NB4 (cell line): ENCODE measurements at regions not wholly inside any gene's neighbourhood (a gene's known extent, or its start where the extent isn't known, plus 50 kb on each side); places are given as distances from the start of the nearest gene placed in this dataset.

Source experiments
- DNase-seq: peaks from one replicate; pipeline ENCODE4 v3.0.0; 2010; ENCODE audit warnings: low read depth
- H3K4me3 ChIP-seq: one replicate; pipeline ENCODE4 v1.5.1; 2011; ENCODE audit warnings: mild to moderate bottlenecking, low read depth, low read length, moderate library complexity
- MYC ChIP-seq: IDR thresholded peaks from 2 replicates; pipeline ENCODE4 v1.6.1; 2011; ENCODE audit warnings: low read depth, low read length
- POLR2A ChIP-seq: IDR thresholded peaks from 2 replicates; pipeline ENCODE4 v1.6.1; 2011; ENCODE audit warnings: mild to moderate bottlenecking; ENCODE audit not compliant: insufficient read length; ENCODE audit errors: extremely low read depth
- TF ChIP-seq, protein P1 (sequence below): IDR thresholded peaks from one replicate; pipeline ENCODE4 v1.5.1; 2012; ENCODE audit warnings: low read depth, low read length
- TF ChIP-seq, protein P2 (sequence below): IDR thresholded peaks from 2 replicates; pipeline ENCODE4 v1.6.1; 2011; ENCODE audit warnings: low read depth, low read length

DNA sequence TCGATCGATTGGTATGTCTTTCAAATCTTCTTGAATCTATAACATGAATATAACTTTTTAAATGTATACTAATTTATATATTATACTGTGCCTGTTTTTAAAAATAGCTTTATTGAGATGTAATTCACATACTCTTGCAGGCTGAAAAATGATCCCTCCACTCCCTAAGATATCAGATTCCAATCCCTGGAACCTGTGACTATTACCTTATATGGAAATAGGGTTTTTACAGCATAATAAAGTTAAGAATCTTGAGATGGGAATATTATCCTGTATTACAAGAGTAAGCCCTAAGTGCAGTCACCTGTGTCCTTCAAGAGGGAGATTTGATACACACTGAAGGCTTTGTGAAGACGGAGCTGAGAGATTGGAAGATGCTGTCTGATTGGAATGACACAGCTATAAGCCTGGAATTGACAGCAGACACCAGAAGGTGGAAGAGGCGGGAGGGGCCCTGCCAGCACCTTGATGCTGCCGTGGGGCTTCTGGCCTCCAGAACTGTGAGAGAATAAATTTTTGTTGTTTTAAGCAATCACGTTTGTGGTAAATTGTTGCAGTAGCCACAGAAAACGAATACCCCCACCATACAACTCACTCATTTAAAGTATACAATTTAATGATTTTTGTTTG lies 161.3 kb downstream of the RMI1 start:
- no peak for DNase-seq
- TF ChIP-seq, protein P1, sequence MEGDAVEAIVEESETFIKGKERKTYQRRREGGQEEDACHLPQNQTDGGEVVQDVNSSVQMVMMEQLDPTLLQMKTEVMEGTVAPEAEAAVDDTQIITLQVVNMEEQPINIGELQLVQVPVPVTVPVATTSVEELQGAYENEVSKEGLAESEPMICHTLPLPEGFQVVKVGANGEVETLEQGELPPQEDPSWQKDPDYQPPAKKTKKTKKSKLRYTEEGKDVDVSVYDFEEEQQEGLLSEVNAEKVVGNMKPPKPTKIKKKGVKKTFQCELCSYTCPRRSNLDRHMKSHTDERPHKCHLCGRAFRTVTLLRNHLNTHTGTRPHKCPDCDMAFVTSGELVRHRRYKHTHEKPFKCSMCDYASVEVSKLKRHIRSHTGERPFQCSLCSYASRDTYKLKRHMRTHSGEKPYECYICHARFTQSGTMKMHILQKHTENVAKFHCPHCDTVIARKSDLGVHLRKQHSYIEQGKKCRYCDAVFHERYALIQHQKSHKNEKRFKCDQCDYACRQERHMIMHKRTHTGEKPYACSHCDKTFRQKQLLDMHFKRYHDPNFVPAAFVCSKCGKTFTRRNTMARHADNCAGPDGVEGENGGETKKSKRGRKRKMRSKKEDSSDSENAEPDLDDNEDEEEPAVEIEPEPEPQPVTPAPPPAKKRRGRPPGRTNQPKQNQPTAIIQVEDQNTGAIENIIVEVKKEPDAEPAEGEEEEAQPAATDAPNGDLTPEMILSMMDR: no peak
- no peak for TF ChIP-seq POLR2A
- TF ChIP-seq, protein P2, sequence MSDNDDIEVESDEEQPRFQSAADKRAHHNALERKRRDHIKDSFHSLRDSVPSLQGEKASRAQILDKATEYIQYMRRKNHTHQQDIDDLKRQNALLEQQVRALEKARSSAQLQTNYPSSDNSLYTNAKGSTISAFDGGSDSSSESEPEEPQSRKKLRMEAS: no peak
- no peak for TF ChIP-seq MYC
- H3K4me3 ChIP-seq: no peak overlapping the region

DNA sequence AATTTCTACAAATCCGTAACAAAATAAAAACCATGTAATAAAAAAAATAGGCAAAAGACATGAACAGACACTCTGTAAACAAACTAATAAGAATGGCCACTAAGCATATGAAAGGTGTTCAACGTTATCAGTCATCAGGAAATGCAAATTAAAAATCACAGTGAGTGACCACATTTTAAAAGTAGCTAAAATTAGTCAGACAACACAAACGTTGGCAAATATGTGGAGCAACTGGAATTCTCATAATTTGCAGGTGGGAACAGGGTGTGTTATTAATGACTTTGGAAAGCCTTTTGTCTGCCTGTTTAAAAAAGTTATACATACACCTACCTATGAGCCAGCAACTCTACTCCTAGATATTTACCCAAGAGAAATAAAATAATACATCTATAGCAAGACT lies 164.4 kb downstream of the RMI1 start:
- no peak for DNase-seq
- TF ChIP-seq POLR2A: no peak
- TF ChIP-seq, protein P2: no peak
- TF ChIP-seq, protein P1: no peak
- TF ChIP-seq MYC: no peak
- no peak overlapping the region for H3K4me3 ChIP-seq

DNA sequence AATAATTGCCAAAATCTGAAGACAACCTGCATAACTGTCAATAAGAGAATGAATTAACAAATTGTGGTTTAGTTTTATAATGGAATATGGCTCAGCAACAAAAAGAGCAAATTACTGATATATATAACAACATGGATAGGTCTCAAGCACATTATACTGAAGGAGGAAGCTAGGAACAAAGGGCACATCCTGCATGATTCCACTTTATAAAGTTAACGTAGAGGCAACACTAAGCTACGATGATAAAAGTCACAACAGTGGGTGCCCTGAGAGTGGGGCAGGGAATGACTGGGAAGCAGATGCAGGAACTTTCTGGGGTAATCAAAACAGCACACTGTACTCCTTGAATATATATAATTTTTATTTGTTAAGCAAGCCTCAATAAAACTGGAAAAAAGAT lies 165.2 kb downstream of the RMI1 start:
- H3K4me3 ChIP-seq: no peak overlapping the region
- TF ChIP-seq POLR2A (no peak), MYC (no peak)
- TF ChIP-seq, protein P2: no peak
- TF ChIP-seq, protein P1: no peak

DNA sequence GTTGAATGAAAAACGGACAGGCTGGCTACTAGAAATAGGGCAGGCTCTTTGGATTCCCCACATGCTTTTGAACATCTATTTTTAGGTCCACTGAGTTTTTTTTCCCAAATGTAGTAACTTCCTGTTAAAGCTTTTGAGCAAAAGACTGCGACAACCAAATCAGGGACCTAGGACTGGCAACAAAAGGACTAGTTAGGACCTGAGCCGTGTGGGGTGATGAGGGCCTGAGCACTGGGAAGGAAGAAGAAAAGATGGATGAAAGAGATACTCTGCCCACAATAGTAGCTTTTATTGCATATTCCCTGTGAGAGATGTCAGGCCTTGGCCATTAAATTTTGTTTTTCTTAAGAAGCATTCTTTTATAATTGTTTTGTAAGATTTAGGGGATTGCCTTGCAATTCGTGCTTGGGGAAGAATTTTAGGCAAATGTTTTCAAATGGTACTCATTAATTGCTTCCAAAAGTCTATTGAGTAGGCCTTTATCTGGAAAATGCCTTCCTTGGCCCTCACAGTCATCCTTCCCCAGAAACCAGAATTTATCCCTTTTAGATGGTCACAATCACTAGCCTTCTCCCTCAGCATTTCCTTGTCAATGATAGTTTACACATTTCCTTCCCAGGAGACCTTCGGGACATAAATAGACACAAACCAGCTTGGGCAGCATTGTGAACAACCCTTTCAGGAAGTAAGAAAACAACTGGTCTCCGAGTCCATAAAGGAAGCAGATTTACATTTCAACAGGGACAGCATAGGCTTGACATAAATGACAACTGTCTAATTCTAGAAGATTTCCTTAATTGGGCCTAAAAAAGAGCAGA lies 166.5 kb downstream of the RMI1 start:
- no peak for TF ChIP-seq MYC
- TF ChIP-seq, protein P1: no peak
- TF ChIP-seq, protein P2: no peak
- no peak for TF ChIP-seq POLR2A
- no peak overlapping the region for H3K4me3 ChIP-seq
- peak; percentile 3 for DNase-seq

More for the DNA sequence above, 165.2 kb downstream of the RMI1 start:
- no peak for DNase-seq

DNA sequence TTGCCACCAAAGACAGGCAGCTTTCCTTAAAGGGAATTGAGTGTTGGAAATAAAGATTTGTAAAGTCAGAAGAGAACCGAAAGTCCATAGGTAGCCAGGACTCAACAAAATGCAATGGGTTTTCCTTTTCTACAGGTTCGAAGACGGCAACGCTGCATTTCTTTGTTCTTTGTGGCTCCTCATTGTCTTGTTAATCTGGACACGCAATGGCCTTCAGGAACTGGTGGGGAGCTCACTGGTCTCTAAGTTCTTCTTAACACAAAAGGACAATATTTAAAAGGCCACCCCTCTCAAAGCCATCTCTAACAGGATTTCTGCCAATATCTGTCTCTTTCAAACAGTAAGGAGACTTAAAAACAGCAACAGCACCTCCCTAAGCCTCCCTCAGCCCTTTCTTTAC lies 170.6 kb downstream of the RMI1 start:
- DNase-seq: no peak
- TF ChIP-seq POLR2A: no peak
- TF ChIP-seq, protein P1: no peak
- TF ChIP-seq, protein P2: no peak
- no peak for TF ChIP-seq MYC
- H3K4me3 ChIP-seq: no peak overlapping the region
